WTC11 (cell line): ENCODE measurements at regions not wholly inside any gene's neighbourhood (a gene's known extent, or its start where the extent isn't known, plus 50 kb on each side); places are given as distances from the start of the nearest gene placed in this dataset.

ENCODE experiments used
- ATAC-seq: fragments of 200-7000 bp; cut with Tn5 transposase; 2 replicates; pipeline ENCODE4 v1.10.0; 2021; ENCODE audit warnings: mild to moderate bottlenecking, moderate library complexity
- CTCF ChIA-PET: fragments of 300-600 bp; sonication (Branson Sonifier 250); formaldehyde crosslinking; loops from one replicate; lab custom pipeline; 2021; ENCODE audit warnings: antibody characterized with exemption; lab: Charles Lee
- POLR2A ChIA-PET: fragments of 350-600 bp; sonication (Branson Sonifier 250); formaldehyde crosslinking; loops from one replicate; lab custom pipeline; 2021; ENCODE audit warnings: antibody characterized with exemption; lab: Charles Lee
- DNase-seq: peaks from one replicate; pipeline ENCODE4 v3.0.0; 2021; ENCODE audit warnings: low spot score
- H3K27ac Mint-ChIP-seq: 2 replicates; pipeline ENCODE4 v1.8.0; 2021; ENCODE audit warnings: mixed read lengths
- H3K27me3 Mint-ChIP-seq: 2 replicates; pipeline ENCODE4 v1.8.0; 2021; ENCODE audit warnings: low read depth, mild to moderate bottlenecking, moderate library complexity, mixed read lengths
- H3K36me3 Mint-ChIP-seq: 2 replicates; pipeline ENCODE4 v1.8.0; 2021; ENCODE audit warnings: mixed read lengths
- H3K4me1 Mint-ChIP-seq: 2 replicates; pipeline ENCODE4 v1.8.0; 2022; ENCODE audit warnings: mixed read lengths
- H3K4me3 Mint-ChIP-seq: 2 replicates; pipeline ENCODE4 v1.8.0; 2021; ENCODE audit warnings: mild to moderate bottlenecking, moderate library complexity, mixed read lengths
- H3K9me3 Mint-ChIP-seq: 2 replicates; pipeline ENCODE4 v1.8.0; 2021; ENCODE audit warnings: mixed read lengths
- ATF3 ChIP-seq: sonication (generic); formaldehyde crosslinking; conservative IDR thresholded peaks from 2 replicates; pipeline ENCODE4 v1.8.1; 2022; ENCODE audit warnings: mild to moderate bottlenecking, missing genetic modification reagents
- CBFB ChIP-seq: sonication (generic); formaldehyde crosslinking; IDR thresholded peaks from 2 replicates; pipeline ENCODE4 v1.8.1; 2022; ENCODE audit warnings: mild to moderate bottlenecking, low read depth, missing genetic modification reagents
- ESRRA ChIP-seq: sonication (generic); formaldehyde crosslinking; IDR thresholded peaks from 2 replicates; pipeline ENCODE4 v1.8.1; 2022; ENCODE audit warnings: mild to moderate bottlenecking, missing genetic modification reagents, borderline replicate concordance
- HMGA2 ChIP-seq: fragments of 250-450 bp; sonication (Bioruptor Pico); IDR thresholded peaks from 2 replicates; pipeline ENCODE4 v1.4.0; 2021; ENCODE audit warnings: mild to moderate bottlenecking, moderate library complexity
- KAT7 ChIP-seq: sonication (generic); formaldehyde crosslinking; IDR thresholded peaks from 2 replicates; pipeline ENCODE4 v1.8.1; 2023; ENCODE audit warnings: missing genetic modification reagents, mild to moderate bottlenecking, borderline replicate concordance
- MXD4 ChIP-seq: fragments of 250-450 bp; sonication (Bioruptor Pico); IDR thresholded peaks from 2 replicates; pipeline ENCODE4 v1.8.0; 2021; ENCODE audit warnings: mild to moderate bottlenecking, moderate library complexity, borderline replicate concordance
- NFATC4 ChIP-seq: fragments of 250-450 bp; sonication (Bioruptor Pico); IDR thresholded peaks from 2 replicates; pipeline ENCODE4 v1.9.0; 2021; ENCODE audit warnings: mild to moderate bottlenecking
- NR1H2 ChIP-seq: sonication (generic); formaldehyde crosslinking; IDR thresholded peaks from 2 replicates; pipeline ENCODE4 v1.9.0; 2021; ENCODE audit warnings: mild to moderate bottlenecking, moderate library complexity, missing genetic modification reagents
- RORB ChIP-seq: fragments of 250-450 bp; sonication (Bioruptor Pico); IDR thresholded peaks from 2 replicates; pipeline ENCODE4 v1.9.0; 2021; ENCODE audit warnings: mild to moderate bottlenecking
- SOX15 ChIP-seq: fragments of 250-450 bp; sonication (Bioruptor Pico); IDR thresholded peaks from 2 replicates; pipeline ENCODE4 v1.9.0; 2021; ENCODE audit warnings: mild to moderate bottlenecking
- SP1 ChIP-seq: sonication (generic); formaldehyde crosslinking; conservative IDR thresholded peaks from 2 replicates; pipeline ENCODE4 v1.8.1; 2022; ENCODE audit warnings: missing genetic modification reagents
- TEAD1 ChIP-seq: sonication (generic); formaldehyde crosslinking; IDR thresholded peaks from 2 replicates; pipeline ENCODE4 v1.8.0; 2022; ENCODE audit warnings: mild to moderate bottlenecking, missing genetic modification reagents
- TEAD4 ChIP-seq: sonication (generic); formaldehyde crosslinking; IDR thresholded peaks from 2 replicates; pipeline ENCODE4 v1.8.0; 2022; ENCODE audit warnings: mild to moderate bottlenecking, missing genetic modification reagents
- TP53 ChIP-seq: sonication (generic); formaldehyde crosslinking; IDR thresholded peaks from 2 replicates; pipeline ENCODE4 v1.8.1; 2023; ENCODE audit warnings: mild to moderate bottlenecking, missing genetic modification reagents
- USF2 ChIP-seq: sonication (generic); formaldehyde crosslinking; IDR thresholded peaks from 2 replicates; pipeline ENCODE4 v1.8.1; 2023; ENCODE audit warnings: mild to moderate bottlenecking, missing genetic modification reagents, moderate library complexity
- TF ChIP-seq, protein P1 (sequence below): sonication (generic); formaldehyde crosslinking; IDR thresholded peaks from 2 replicates; pipeline ENCODE4 v1.8.0; 2023; ENCODE audit warnings: mild to moderate bottlenecking, missing genetic modification reagents
- TF ChIP-seq, protein P2 (sequence below): sonication (generic); formaldehyde crosslinking; IDR thresholded peaks from 2 replicates; pipeline ENCODE4 v1.8.1; 2023; ENCODE audit warnings: mild to moderate bottlenecking, moderate library complexity, missing genetic modification reagents
- TF ChIP-seq, protein P3 (sequence below): sonication (generic); formaldehyde crosslinking; IDR thresholded peaks from 2 replicates; pipeline ENCODE4 v1.8.0; 2022; ENCODE audit warnings: mild to moderate bottlenecking, missing genetic modification reagents
- TF ChIP-seq, protein P4 (sequence below): fragments of 250-450 bp; sonication (Bioruptor Pico); IDR thresholded peaks from 2 replicates; pipeline ENCODE4 v1.9.0; 2021; ENCODE audit warnings: mild to moderate bottlenecking
- TF ChIP-seq, protein P5 (sequence below): fragments of 200-600 bp; IDR thresholded peaks from 2 replicates; pipeline ENCODE4 v1.8.0; 2022; ENCODE audit warnings: antibody characterized with exemption
- TF ChIP-seq, protein P6 (sequence below): fragments of 250-450 bp; sonication (Bioruptor Pico); IDR thresholded peaks from 2 replicates; pipeline ENCODE4 v1.9.0; 2021; ENCODE audit warnings: mild to moderate bottlenecking, borderline replicate concordance

- ATAC-seq (no peak), DNase-seq (no peak)
- Mint-ChIP-seq H3K36me3 (peaks cover 57% of the 10 kb centered on the region), H3K4me3 (no peak overlapping the region), H3K27ac (no peak overlapping the region), H3K27me3 (no peaks in the 10 kb centered on the region), H3K9me3 (peaks cover 72% of the 10 kb centered on the region), H3K4me1 (no peaks in the 10 kb centered on the region)
- POLR2A ChIA-PET = no interaction called here
- no peak for TF ChIP-seq USF2 (CRISPR knock-in tag)
- no peak for TF ChIP-seq ESRRA (CRISPR knock-in tag)
- no peak for TF ChIP-seq KAT7 (CRISPR knock-in tag)
- no peak for TF ChIP-seq SP1
- TF ChIP-seq, protein P1, sequence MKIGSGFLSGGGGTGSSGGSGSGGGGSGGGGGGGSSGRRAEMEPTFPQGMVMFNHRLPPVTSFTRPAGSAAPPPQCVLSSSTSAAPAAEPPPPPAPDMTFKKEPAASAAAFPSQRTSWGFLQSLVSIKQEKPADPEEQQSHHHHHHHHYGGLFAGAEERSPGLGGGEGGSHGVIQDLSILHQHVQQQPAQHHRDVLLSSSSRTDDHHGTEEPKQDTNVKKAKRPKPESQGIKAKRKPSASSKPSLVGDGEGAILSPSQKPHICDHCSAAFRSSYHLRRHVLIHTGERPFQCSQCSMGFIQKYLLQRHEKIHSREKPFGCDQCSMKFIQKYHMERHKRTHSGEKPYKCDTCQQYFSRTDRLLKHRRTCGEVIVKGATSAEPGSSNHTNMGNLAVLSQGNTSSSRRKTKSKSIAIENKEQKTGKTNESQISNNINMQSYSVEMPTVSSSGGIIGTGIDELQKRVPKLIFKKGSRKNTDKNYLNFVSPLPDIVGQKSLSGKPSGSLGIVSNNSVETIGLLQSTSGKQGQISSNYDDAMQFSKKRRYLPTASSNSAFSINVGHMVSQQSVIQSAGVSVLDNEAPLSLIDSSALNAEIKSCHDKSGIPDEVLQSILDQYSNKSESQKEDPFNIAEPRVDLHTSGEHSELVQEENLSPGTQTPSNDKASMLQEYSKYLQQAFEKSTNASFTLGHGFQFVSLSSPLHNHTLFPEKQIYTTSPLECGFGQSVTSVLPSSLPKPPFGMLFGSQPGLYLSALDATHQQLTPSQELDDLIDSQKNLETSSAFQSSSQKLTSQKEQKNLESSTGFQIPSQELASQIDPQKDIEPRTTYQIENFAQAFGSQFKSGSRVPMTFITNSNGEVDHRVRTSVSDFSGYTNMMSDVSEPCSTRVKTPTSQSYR (CRISPR knock-in tag) = no peak
- no peak for TF ChIP-seq TEAD4
- TF ChIP-seq, protein P2, sequence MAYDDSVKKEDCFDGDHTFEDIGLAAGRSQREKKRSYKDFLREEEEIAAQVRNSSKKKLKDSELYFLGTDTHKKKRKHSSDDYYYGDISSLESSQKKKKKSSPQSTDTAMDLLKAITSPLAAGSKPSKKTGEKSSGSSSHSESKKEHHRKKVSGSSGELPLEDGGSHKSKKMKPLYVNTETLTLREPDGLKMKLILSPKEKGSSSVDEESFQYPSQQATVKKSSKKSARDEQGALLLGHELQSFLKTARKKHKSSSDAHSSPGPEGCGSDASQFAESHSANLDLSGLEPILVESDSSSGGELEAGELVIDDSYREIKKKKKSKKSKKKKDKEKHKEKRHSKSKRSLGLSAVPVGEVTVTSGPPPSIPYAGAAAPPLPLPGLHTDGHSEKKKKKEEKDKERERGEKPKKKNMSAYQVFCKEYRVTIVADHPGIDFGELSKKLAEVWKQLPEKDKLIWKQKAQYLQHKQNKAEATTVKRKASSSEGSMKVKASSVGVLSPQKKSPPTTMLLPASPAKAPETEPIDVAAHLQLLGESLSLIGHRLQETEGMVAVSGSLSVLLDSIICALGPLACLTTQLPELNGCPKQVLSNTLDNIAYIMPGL (CRISPR knock-in tag) = no peak
- TF ChIP-seq RORB = no peak
- TF ChIP-seq, protein P3, sequence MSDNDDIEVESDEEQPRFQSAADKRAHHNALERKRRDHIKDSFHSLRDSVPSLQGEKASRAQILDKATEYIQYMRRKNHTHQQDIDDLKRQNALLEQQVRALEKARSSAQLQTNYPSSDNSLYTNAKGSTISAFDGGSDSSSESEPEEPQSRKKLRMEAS (CRISPR knock-in tag) = no peak
- TF ChIP-seq, protein P4, sequence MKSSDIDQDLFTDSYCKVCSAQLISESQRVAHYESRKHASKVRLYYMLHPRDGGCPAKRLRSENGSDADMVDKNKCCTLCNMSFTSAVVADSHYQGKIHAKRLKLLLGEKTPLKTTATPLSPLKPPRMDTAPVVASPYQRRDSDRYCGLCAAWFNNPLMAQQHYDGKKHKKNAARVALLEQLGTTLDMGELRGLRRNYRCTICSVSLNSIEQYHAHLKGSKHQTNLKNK = no peak
- TF ChIP-seq TEAD1 (CRISPR knock-in tag) = no peak
- no peak for TF ChIP-seq NFATC4 (CRISPR knock-in tag)
- CTCF ChIA-PET = no interaction called here
These were observed 395.1 kb upstream of the KHDRBS2 start for GRCh38 chr6:62681108-62681507.

- TF ChIP-seq ATF3 (CRISPR knock-in tag) (no peak), MXD4 (CRISPR knock-in tag) (no peak), HMGA2 (CRISPR knock-in tag) (peak; percentile 90), CBFB (CRISPR knock-in tag) (no peak), TP53 (no peak)
- H3K27ac Mint-ChIP-seq = no peak overlapping the region
- H3K9me3 Mint-ChIP-seq = peaks cover 27% of the 10 kb centered on the region
- peaks cover 18% of the 10 kb centered on the region for H3K36me3 Mint-ChIP-seq
- H3K27me3 Mint-ChIP-seq = no peaks in the 10 kb centered on the region
- no peak for ATAC-seq
- no peak overlapping the region for H3K4me3 Mint-ChIP-seq
- no peak for DNase-seq
- no peaks in the 10 kb centered on the region for H3K4me1 Mint-ChIP-seq
- ChIA-PET POLR2A (no interaction called here), CTCF (no interaction called here)
These were observed 387.0 kb upstream of the KHDRBS2 start for GRCh38 chr6:62672989-62673388.

GRCh38 chr6:62670490-62671223 lies 384.6 kb upstream of the KHDRBS2 start:
- CTCF ChIA-PET = no interaction called here
- Mint-ChIP-seq H3K4me1 (no peaks in the 10 kb centered on the region), H3K4me3 (no peak overlapping the region), H3K27me3 (no peaks in the 10 kb centered on the region), H3K9me3 (peaks cover 15% of the 10 kb centered on the region), H3K27ac (no peak overlapping the region), H3K36me3 (peaks cover 2% of the 10 kb centered on the region; the same call in 1 of the 2 replicates)
- ATAC-seq (no peak), DNase-seq (no peak)
- POLR2A ChIA-PET = no interaction called here
- TF ChIP-seq SOX15 (CRISPR knock-in tag) (no peak), CBFB (CRISPR knock-in tag) (no peak), NR1H2 (CRISPR knock-in tag) (no peak)
- TF ChIP-seq, protein P5, sequence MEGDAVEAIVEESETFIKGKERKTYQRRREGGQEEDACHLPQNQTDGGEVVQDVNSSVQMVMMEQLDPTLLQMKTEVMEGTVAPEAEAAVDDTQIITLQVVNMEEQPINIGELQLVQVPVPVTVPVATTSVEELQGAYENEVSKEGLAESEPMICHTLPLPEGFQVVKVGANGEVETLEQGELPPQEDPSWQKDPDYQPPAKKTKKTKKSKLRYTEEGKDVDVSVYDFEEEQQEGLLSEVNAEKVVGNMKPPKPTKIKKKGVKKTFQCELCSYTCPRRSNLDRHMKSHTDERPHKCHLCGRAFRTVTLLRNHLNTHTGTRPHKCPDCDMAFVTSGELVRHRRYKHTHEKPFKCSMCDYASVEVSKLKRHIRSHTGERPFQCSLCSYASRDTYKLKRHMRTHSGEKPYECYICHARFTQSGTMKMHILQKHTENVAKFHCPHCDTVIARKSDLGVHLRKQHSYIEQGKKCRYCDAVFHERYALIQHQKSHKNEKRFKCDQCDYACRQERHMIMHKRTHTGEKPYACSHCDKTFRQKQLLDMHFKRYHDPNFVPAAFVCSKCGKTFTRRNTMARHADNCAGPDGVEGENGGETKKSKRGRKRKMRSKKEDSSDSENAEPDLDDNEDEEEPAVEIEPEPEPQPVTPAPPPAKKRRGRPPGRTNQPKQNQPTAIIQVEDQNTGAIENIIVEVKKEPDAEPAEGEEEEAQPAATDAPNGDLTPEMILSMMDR = no peak
- TF ChIP-seq, protein P6, sequence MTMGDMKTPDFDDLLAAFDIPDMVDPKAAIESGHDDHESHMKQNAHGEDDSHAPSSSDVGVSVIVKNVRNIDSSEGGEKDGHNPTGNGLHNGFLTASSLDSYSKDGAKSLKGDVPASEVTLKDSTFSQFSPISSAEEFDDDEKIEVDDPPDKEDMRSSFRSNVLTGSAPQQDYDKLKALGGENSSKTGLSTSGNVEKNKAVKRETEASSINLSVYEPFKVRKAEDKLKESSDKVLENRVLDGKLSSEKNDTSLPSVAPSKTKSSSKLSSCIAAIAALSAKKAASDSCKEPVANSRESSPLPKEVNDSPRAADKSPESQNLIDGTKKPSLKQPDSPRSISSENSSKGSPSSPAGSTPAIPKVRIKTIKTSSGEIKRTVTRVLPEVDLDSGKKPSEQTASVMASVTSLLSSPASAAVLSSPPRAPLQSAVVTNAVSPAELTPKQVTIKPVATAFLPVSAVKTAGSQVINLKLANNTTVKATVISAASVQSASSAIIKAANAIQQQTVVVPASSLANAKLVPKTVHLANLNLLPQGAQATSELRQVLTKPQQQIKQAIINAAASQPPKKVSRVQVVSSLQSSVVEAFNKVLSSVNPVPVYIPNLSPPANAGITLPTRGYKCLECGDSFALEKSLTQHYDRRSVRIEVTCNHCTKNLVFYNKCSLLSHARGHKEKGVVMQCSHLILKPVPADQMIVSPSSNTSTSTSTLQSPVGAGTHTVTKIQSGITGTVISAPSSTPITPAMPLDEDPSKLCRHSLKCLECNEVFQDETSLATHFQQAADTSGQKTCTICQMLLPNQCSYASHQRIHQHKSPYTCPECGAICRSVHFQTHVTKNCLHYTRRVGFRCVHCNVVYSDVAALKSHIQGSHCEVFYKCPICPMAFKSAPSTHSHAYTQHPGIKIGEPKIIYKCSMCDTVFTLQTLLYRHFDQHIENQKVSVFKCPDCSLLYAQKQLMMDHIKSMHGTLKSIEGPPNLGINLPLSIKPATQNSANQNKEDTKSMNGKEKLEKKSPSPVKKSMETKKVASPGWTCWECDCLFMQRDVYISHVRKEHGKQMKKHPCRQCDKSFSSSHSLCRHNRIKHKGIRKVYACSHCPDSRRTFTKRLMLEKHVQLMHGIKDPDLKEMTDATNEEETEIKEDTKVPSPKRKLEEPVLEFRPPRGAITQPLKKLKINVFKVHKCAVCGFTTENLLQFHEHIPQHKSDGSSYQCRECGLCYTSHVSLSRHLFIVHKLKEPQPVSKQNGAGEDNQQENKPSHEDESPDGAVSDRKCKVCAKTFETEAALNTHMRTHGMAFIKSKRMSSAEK (CRISPR knock-in tag) = no peak
